SK-N-MC (cell line): ENCODE measurements at regions not wholly inside any gene's neighbourhood (a gene's known extent, or its start where the extent isn't known, plus 50 kb on each side); places are given as distances from the start of the nearest gene placed in this dataset.
"Not testable (repeated sequence)": the region's sequence is repeated elsewhere in the genome, so short reads cannot be mapped to it uniquely, and the experiment has no call there.

Experiments
- EZH2 ChIP-seq: fragments of 200-600 bp; sonication (generic); IDR thresholded peaks from one replicate; pipeline ENCODE4 v1.6.1; 2017; ENCODE audit warnings: antibody characterized with exemption
- FOXP2 ChIP-seq: optimal IDR thresholded peaks from 2 replicates; pipeline ENCODE3; 2011; ENCODE audit warnings: mild to moderate bottlenecking, moderate library complexity; ENCODE audit not compliant: insufficient read depth; ENCODE audit errors: extremely low read length, control extremely low read depth
- POLR2AphosphoS5 ChIP-seq: IDR thresholded peaks from 2 replicates; pipeline ENCODE4 v1.6.1; 2012; ENCODE audit warnings: mild to moderate bottlenecking, low read depth, low read length, borderline replicate concordance

DNA sequence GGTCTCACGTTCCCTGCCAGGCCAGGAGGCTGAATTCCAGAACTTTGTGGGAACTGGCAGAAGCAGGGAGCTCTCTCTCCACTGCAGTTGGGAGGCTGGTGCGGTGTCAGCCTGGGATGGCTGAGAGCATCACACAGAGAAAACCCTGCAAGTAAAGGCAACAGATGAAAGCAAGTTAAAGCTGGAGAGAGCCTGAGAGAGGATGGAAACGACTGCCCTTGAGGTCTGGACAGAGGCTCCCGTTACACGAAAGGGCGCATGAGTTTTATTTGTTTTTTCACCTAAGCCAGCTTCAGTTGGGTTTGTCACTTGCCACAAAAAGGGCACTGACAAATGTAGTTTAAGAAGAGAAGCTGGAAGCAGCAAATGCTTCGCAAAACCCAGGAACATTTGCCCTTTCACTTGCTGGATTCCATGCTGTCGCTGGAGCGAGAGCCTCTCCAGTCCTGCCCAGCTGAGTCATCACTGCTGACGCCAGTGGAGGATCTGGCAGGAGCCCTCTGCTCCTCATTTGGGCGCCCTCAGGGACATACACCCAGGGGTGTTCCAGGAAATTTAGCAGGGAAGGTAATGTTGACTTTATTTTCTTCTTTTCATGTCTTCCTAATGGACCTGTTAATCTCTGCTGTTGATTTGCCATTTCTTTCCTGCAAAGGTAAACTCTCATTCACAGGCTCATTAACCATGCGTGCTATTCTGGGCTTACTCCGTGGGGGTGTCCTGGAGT, 308.8 kb upstream of the SFSWAP start:
- not testable (repeated sequence) for TF ChIP-seq POLR2AphosphoS5, EZH2, FOXP2
